ENCODE measurements at regions not wholly inside any gene's neighbourhood (a gene's known extent, or its start where the extent isn't known, plus 50 kb on each side); places are given as distances from the start of the nearest gene placed in this dataset.

- TF ChIP-seq CTCF (IDR thresholded peaks at IDR 0.05) (no peak), POLR2A (IDR thresholded peaks at IDR 0.05) (no peak)
Observed at GRCh38 chr5:75847561-75848021, 130.4 kb upstream of the POC5 start.

All from Peyer's patch (tissue), 4 donors.